Vagina (tissue), 2 donors: ENCODE measurements at regions not wholly inside any gene's neighbourhood (a gene's known extent, or its start where the extent isn't known, plus 50 kb on each side); places are given as distances from the start of the nearest gene placed in this dataset.
"Not testable (repeated sequence)": the region's sequence is repeated elsewhere in the genome, so short reads cannot be mapped to it uniquely, and the experiment has no call there.

Experiments used
- DNase-seq, 2 donors: peaks; one replicate each; pipeline ENCODE4 v3.0.0-alpha.2; 2017; ENCODE audit errors: extremely low spot score in 2 of 2
- H3K27ac ChIP-seq: fragments of 200-600 bp; sonication (generic); one replicate; pipeline ENCODE4 v1.5.1; 2019
- H3K27me3 ChIP-seq: fragments of 200-600 bp; sonication (generic); one replicate; pipeline ENCODE4 v1.5.1; 2019
- H3K36me3 ChIP-seq, 2 donors: fragments of 200-600 bp; sonication (generic); one replicate each; pipeline ENCODE4 v1.5.1; 2017 to 2019
- H3K4me1 ChIP-seq: fragments of 200-600 bp; sonication (generic); one replicate; pipeline ENCODE4 v1.5.1; 2019
- H3K4me3 ChIP-seq, 2 donors: fragments of 200-600 bp; sonication (generic); 1 replicate in 1 of 2; 2 replicates in 1 of 2; pipeline ENCODE4 v1.5.1; 2016 to 2019
- H3K9me3 ChIP-seq: fragments of 200-600 bp; sonication (generic); one replicate; pipeline ENCODE4 v1.5.1; 2019
- CTCF ChIP-seq, 3 experiments: fragments of 450-650 bp in 2 of 3; fragments of 200-600 bp in 1 of 3; sonication (generic) in 1 of 3; IDR thresholded peaks; one replicate each; pipeline ENCODE4 v1.5.1; 2017 to 2019; ENCODE audit warnings: antibody characterized with exemption in 3 of 3, mild to moderate bottlenecking in 2 of 3, moderate library complexity in 2 of 3
- POLR2A ChIP-seq, 2 donors: fragments of 450-650 bp; IDR thresholded peaks; one replicate each; pipeline ENCODE4 v1.6.1; 2017; ENCODE audit warnings: antibody characterized with exemption in 2 of 2, mild to moderate bottlenecking in 2 of 2, moderate library complexity in 2 of 2
- POLR2AphosphoS5 ChIP-seq, 2 donors: sonication (generic); formaldehyde crosslinking; IDR thresholded peaks; one replicate each; pipeline ENCODE4 v1.9.0; 2017; ENCODE audit warnings: antibody characterized with exemption in 2 of 2, mild to moderate bottlenecking in 2 of 2, low read depth in 1 of 2; ENCODE audit not compliant: insufficient read depth in 1 of 2
- intact Hi-C: fragments of 100-400 bp; cut with DNase I; formaldehyde crosslinking; loops from one replicate; pipeline ENCODE4 v1.15.1; 2023

- Histone ChIP-seq H3K9me3 (no peaks in the 10 kb centered on the region), H3K4me3 (no peak overlapping the region), H3K36me3 (no peaks in the 10 kb centered on the region), H3K27me3 (no peaks in the 10 kb centered on the region), H3K27ac (no peak overlapping the region), H3K4me1 (no peaks in the 10 kb centered on the region)
- DNase-seq, result no peak
- intact Hi-C loops, result no loop called here
- no peak for TF ChIP-seq POLR2AphosphoS5 (IDR thresholded peaks at IDR 0.05; ENCODE audit: insufficient read depth in 1 of 2, low read depth in 1 of 2)
- no peak for TF ChIP-seq POLR2A (IDR thresholded peaks at IDR 0.05)
- TF ChIP-seq CTCF (IDR thresholded peaks at IDR 0.05), result no peak
These were observed 114.8 kb upstream of the SFSWAP start for GRCh38 chr12:131596115-131596514.

- Histone ChIP-seq H3K36me3 (no peaks in the 10 kb centered on the region), H3K9me3 (no peaks in the 10 kb centered on the region), H3K4me3 (no peak overlapping the region), H3K27me3 (no peaks in the 10 kb centered on the region), H3K4me1 (no peaks in the 10 kb centered on the region), H3K27ac (no peak overlapping the region)
- TF ChIP-seq POLR2AphosphoS5 (IDR thresholded peaks at IDR 0.05; ENCODE audit: insufficient read depth in 1 of 2, low read depth in 1 of 2) (no peak), POLR2A (IDR thresholded peaks at IDR 0.05) (no peak), CTCF (IDR thresholded peaks at IDR 0.05) (no peak)
- DNase-seq, result no peak
- intact Hi-C loops, result no loop called here
These were observed 113.6 kb upstream of the SFSWAP start for GRCh38 chr12:131597333-131597732.

- intact Hi-C loops, result no loop called here
- no peaks in the 10 kb centered on the region for H3K4me1 ChIP-seq
- no peaks in the 10 kb centered on the region for H3K36me3 ChIP-seq
- no peak for DNase-seq
- no peak overlapping the region for H3K27ac ChIP-seq
- no peak overlapping the region for H3K4me3 ChIP-seq
- no peaks in the 10 kb centered on the region for H3K27me3 ChIP-seq
- no peaks in the 10 kb centered on the region for H3K9me3 ChIP-seq
- TF ChIP-seq POLR2AphosphoS5 (IDR thresholded peaks at IDR 0.05; ENCODE audit: insufficient read depth in 1 of 2, low read depth in 1 of 2) (no peak), CTCF (IDR thresholded peaks at IDR 0.05) (no peak), POLR2A (IDR thresholded peaks at IDR 0.05) (no peak)
These were observed 112.2 kb upstream of the SFSWAP start for GRCh38 chr12:131598717-131599116.

GRCh38 chr12:131599190-131600159 is 111.4 kb upstream of the SFSWAP start:
- H3K27ac ChIP-seq, result no peak overlapping the region
- no peak overlapping the region for H3K4me3 ChIP-seq
- no peak for DNase-seq
- TF ChIP-seq POLR2AphosphoS5 (IDR thresholded peaks at IDR 0.05; ENCODE audit: insufficient read depth in 1 of 2, low read depth in 1 of 2) (no peak), CTCF (IDR thresholded peaks at IDR 0.05) (no peak), POLR2A (IDR thresholded peaks at IDR 0.05) (no peak)
- intact Hi-C loops, result no loop called here
- no peaks in the 10 kb centered on the region for H3K36me3 ChIP-seq
- no peaks in the 10 kb centered on the region for H3K9me3 ChIP-seq
- H3K4me1 ChIP-seq, result no peaks in the 10 kb centered on the region
- no peaks in the 10 kb centered on the region for H3K27me3 ChIP-seq

DNA sequence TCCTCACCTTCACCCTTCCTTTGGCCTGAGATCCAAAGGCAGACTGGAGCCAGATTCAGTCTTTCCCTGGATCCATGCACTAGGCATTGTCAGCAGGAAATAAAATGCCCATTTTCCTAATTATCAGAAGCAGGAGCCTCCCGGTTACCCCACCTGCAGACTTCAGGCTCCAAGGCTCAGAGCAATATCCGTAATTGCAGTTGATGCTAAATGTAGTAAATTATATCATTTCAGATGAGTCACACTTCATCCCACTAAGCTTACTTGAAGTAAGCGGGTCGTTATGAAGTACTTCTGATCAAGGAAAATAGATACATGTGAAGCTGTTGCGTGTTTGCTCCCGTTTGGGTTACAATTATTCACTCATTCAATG is 110.7 kb upstream of the SFSWAP start:
- Histone ChIP-seq H3K4me3 (no peak overlapping the region), H3K9me3 (no peaks in the 10 kb centered on the region), H3K36me3 (no peaks in the 10 kb centered on the region), H3K4me1 (no peaks in the 10 kb centered on the region), H3K27me3 (no peaks in the 10 kb centered on the region), H3K27ac (no peak overlapping the region)
- no peak for TF ChIP-seq POLR2A (IDR thresholded peaks at IDR 0.05)
- TF ChIP-seq POLR2AphosphoS5 (IDR thresholded peaks at IDR 0.05; ENCODE audit: insufficient read depth in 1 of 2, low read depth in 1 of 2), result no peak
- no peak for TF ChIP-seq CTCF (IDR thresholded peaks at IDR 0.05)
- no peak for DNase-seq
- intact Hi-C loops, result no loop called here

- H3K4me1 ChIP-seq, DNase-seq, H3K36me3 ChIP-seq, H3K27me3 ChIP-seq, H3K9me3 ChIP-seq, H3K27ac ChIP-seq, H3K4me3 ChIP-seq, intact Hi-C loops: not testable (repeated sequence)
These were observed 109.4 kb upstream of the SFSWAP start for GRCh38 chr12:131601499-131601898.
